ENCODE measurements at regions not wholly inside any gene's neighbourhood (a gene's known extent, or its start where the extent isn't known, plus 50 kb on each side); places are given as distances from the start of the nearest gene placed in this dataset.

DNA sequence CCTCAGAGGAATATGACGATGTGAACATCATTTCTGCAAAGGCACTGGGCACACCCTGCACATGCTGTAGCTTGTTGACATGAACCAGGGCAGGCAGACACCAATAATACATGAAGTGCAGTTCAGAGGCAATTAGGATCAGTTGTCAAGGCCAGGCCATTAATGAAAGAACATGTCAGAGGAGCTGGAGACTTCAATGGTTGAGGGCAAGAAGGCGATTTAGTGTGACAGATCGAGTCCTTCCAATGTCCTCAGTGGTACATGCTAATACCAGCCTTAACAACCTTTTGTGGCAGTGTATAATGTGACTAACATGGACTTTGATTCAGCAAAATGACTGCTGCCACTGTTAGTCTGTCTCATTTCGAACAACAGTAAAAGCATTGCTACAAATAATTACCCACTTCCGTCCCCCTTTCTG is 205.2 kb upstream of the NANOGP8 start:
- Histone ChIP-seq H2BK120ac (ENCODE audit: low read depth, low read length, poor library complexity, severe bottlenecking) (no peak overlapping the region), H3K14ac (ENCODE audit: insufficient read depth, low read length) (no peak overlapping the region), H4K20me1 (ENCODE audit: control insufficient read depth, insufficient read depth, insufficient read length) (no peaks in the 10 kb centered on the region), H3K23me2 (ENCODE audit: insufficient read length, low read depth, low read length, poor library complexity, severe bottlenecking) (no peaks in the 10 kb centered on the region), H3K79me1 (ENCODE audit: insufficient read depth, low read depth, low read length, poor library complexity, severe bottlenecking) (no peaks in the 10 kb centered on the region), H4K8ac (replicated peaks; ENCODE audit: insufficient read length, low read depth, low read length) (no peak overlapping the region), H2BK20ac (ENCODE audit: low read depth, low read length, poor library complexity, severe bottlenecking) (no peak overlapping the region), H2BK15ac (ENCODE audit: low read depth, low read length) (no peak overlapping the region), H3K4me1 (ENCODE audit: insufficient read depth, low read length) (peaks cover 2% of the 10 kb centered on the region; the same call in 1 of the 2 replicates), H4K5ac (ENCODE audit: insufficient read length, low read depth, low read length) (no peak overlapping the region), H3K27ac (ENCODE audit: insufficient read length, low read depth, low read length) (no peak overlapping the region), H3K9ac (ENCODE audit: extremely low read depth, insufficient read length, low read length) (no peak overlapping the region), H2BK5ac (ENCODE audit: insufficient read length, low read length) (no peak overlapping the region), H3K9me3 (ENCODE audit: control insufficient read depth, low read depth, low read length) (no peaks in the 10 kb centered on the region), H3K18ac (ENCODE audit: insufficient read length, low read depth, low read length) (no peak overlapping the region), H2AK5ac (ENCODE audit: insufficient read length, low read length) (no peak overlapping the region), H3K23ac (ENCODE audit: insufficient read length, low read depth, low read length) (no peak overlapping the region), H2AFZ (ENCODE audit: low read length) (no peak overlapping the region), H2BK12ac (ENCODE audit: insufficient read length, low read depth, low read length) (no peak overlapping the region), H3K4me2 (ENCODE audit: insufficient read depth, insufficient read length, low read length) (no peak overlapping the region), H3T11ph (ENCODE audit: low read length) (no peak overlapping the region), H3K4ac (ENCODE audit: low read depth, low read length) (no peak overlapping the region), H4K91ac (ENCODE audit: insufficient read length, low read depth, low read length) (no peak overlapping the region), H3K27me3 (ENCODE audit: insufficient read depth, low read length) (no peaks in the 10 kb centered on the region), H3K79me2 (ENCODE audit: insufficient read depth, low read length) (no peaks in the 10 kb centered on the region), H3K56ac (ENCODE audit: insufficient read length, low read depth, low read length) (no peak overlapping the region)
- Mint-ChIP-seq H3K36me3 (ENCODE audit: insufficient read depth in 1 of 3, low read depth in 3 of 3) (peaks cover 0 to 1% (median 1%) of the 10 kb centered on the region in 3 experiments; a peak in 2 of 7 replicates), H3K9me3 (peaks cover 1 to 2% of the 10 kb centered on the region in 2 experiments; a peak in 2 of 5 replicates), H3K4me3 (no peak overlapping the region), H3K4me1 (peaks cover 0 to 5% of the 10 kb centered on the region in 2 experiments; a peak in 2 of 4 replicates), H3K27ac (no peak overlapping the region; a peak in 1 of 7 replicates), H3K27me3 (ENCODE audit: low read depth) (no peaks in the 10 kb centered on the region)
- TF ChIP-seq, protein P1, sequence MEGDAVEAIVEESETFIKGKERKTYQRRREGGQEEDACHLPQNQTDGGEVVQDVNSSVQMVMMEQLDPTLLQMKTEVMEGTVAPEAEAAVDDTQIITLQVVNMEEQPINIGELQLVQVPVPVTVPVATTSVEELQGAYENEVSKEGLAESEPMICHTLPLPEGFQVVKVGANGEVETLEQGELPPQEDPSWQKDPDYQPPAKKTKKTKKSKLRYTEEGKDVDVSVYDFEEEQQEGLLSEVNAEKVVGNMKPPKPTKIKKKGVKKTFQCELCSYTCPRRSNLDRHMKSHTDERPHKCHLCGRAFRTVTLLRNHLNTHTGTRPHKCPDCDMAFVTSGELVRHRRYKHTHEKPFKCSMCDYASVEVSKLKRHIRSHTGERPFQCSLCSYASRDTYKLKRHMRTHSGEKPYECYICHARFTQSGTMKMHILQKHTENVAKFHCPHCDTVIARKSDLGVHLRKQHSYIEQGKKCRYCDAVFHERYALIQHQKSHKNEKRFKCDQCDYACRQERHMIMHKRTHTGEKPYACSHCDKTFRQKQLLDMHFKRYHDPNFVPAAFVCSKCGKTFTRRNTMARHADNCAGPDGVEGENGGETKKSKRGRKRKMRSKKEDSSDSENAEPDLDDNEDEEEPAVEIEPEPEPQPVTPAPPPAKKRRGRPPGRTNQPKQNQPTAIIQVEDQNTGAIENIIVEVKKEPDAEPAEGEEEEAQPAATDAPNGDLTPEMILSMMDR (conservative IDR thresholded peaks at IDR 0.05), result no peak
- no CpG with 5 or more reads among the region's 5 CpGs for WGBS (ENCODE audit: extremely low coverage, insufficient read length, low lambda C conversion rate)
- DNase-seq, result no peak
